22Rv1 (cell line): ENCODE measurements at regions not wholly inside any gene's neighbourhood (a gene's known extent, or its start where the extent isn't known, plus 50 kb on each side); places are given as distances from the start of the nearest gene placed in this dataset.

ENCODE experiments used
- ZFX ChIP-seq: fragments of 450-650 bp; IDR thresholded peaks from 2 replicates; pipeline ENCODE4 v1.6.1; 2017; ENCODE audit warnings: antibody characterized with exemption, borderline replicate concordance
- TF ChIP-seq, protein P1 (sequence below): fragments of 450-650 bp; IDR thresholded peaks from 2 replicates; pipeline ENCODE4 v1.5.1; 2017; ENCODE audit warnings: mild to moderate bottlenecking

DNA sequence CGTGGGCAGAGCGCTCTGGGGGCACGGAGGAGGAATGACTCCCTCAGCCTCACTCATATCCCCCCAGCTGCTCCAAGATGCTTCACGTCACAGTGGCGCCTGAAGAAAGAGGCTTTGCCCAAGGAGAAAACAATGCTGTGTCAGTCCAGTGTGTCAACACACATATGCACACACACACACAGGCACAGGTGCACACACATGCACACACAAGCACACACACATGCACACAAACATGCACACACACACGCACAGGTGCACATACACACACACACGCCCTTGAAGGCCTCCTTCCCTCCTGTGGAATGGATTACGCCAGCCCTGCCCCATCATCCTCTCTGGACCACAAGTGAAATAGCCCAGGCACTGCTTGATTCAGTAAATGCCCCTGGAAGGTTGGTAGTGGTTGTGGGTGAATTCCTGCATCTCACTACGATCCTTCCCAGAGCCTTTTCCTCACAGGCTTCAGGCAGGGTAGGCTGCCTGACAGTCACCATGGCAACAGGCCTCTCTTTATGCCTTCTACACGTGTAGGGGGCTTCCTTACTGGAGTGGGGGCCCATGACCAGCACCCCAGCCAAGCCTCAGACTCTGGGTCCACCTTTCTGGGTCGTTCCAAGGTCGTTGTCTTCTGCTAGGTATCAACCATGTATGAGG lies 371.5 kb upstream of the PODXL start:
- TF ChIP-seq, protein P1, sequence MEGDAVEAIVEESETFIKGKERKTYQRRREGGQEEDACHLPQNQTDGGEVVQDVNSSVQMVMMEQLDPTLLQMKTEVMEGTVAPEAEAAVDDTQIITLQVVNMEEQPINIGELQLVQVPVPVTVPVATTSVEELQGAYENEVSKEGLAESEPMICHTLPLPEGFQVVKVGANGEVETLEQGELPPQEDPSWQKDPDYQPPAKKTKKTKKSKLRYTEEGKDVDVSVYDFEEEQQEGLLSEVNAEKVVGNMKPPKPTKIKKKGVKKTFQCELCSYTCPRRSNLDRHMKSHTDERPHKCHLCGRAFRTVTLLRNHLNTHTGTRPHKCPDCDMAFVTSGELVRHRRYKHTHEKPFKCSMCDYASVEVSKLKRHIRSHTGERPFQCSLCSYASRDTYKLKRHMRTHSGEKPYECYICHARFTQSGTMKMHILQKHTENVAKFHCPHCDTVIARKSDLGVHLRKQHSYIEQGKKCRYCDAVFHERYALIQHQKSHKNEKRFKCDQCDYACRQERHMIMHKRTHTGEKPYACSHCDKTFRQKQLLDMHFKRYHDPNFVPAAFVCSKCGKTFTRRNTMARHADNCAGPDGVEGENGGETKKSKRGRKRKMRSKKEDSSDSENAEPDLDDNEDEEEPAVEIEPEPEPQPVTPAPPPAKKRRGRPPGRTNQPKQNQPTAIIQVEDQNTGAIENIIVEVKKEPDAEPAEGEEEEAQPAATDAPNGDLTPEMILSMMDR = no peak
- no peak for TF ChIP-seq ZFX
